ENCODE measurements at regions not wholly inside any gene's neighbourhood (a gene's known extent, or its start where the extent isn't known, plus 50 kb on each side); places are given as distances from the start of the nearest gene placed in this dataset.

- TF ChIP-seq CTCF (IDR thresholded peaks at IDR 0.05) (no peak), EP300 (IDR thresholded peaks at IDR 0.05) (no peak), POLR2AphosphoS5 (IDR thresholded peaks at IDR 0.05) (no peak), POLR2A (IDR thresholded peaks at IDR 0.05) (no peak)
- WGBS, 5 donors = 75 to 86% (median 81%) methylated on average over 19 of the region's 19 CpGs
- Histone ChIP-seq H3K27me3 (peaks cover 0 to 21% (median 2%) of the 10 kb centered on the region in 3 donors), H3K4me1 (peaks cover 0 to 6% (median 0%) of the 10 kb centered on the region in 4 donors), H3K4me3 (no peak overlapping the region), H3K27ac (no peak overlapping the region), H3K36me3 (no peaks in the 10 kb centered on the region), H3K9me3 (no peaks in the 10 kb centered on the region)
- intact Hi-C loops (cut with DNase I; ENCODE audit: low total_unique reads) = no loop called here
- DNase-seq = no peak
Measured at GRCh38 chr1:5238351-5239130, 584.1 kb downstream of the AJAP1 start.

- DNase-seq = no peak
- no peaks in the 10 kb centered on the region for H3K36me3 ChIP-seq
- H3K4me1 ChIP-seq = peaks cover 0 to 6% (median 0%) of the 10 kb centered on the region in 4 donors
- peaks cover 0 to 18% (median 2%) of the 10 kb centered on the region in 3 donors for H3K27me3 ChIP-seq
- intact Hi-C loops (cut with DNase I; ENCODE audit: low total_unique reads) = no loop called here
- peaks cover 0 to 11% (median 10%) of the 10 kb centered on the region in 4 donors for H3K9me3 ChIP-seq
- TF ChIP-seq CTCF (IDR thresholded peaks at IDR 0.05) (no peak), POLR2A (IDR thresholded peaks at IDR 0.05) (no peak), EP300 (IDR thresholded peaks at IDR 0.05) (no peak), POLR2AphosphoS5 (IDR thresholded peaks at IDR 0.05) (no peak)
- H3K4me3 ChIP-seq = no peak overlapping the region
- no peak overlapping the region for H3K27ac ChIP-seq
- 67 to 75% (median 69%) methylated on average over 6 of the region's 6 CpGs for WGBS, 5 donors
Measured at GRCh38 chr1:5235355-5235899, 581.0 kb downstream of the AJAP1 start.

- no peaks in the 10 kb centered on the region for H3K4me1 ChIP-seq
- 76 to 97% (median 93%) methylated on average over 1 of the region's 1 CpG for WGBS, 5 donors
- intact Hi-C loops (cut with DNase I; ENCODE audit: low total_unique reads) = no loop called here
Measured at GRCh38 chr1:5232537-5232936, 578.1 kb downstream of the AJAP1 start.

More at GRCh38 chr1:5232537-5232936, 578.1 kb downstream of the AJAP1 start:
- H3K4me3 ChIP-seq = no peak overlapping the region
- H3K9me3 ChIP-seq = peaks cover 0 to 11% (median 10%) of the 10 kb centered on the region in 4 donors
- TF ChIP-seq POLR2A (IDR thresholded peaks at IDR 0.05) (no peak), POLR2AphosphoS5 (IDR thresholded peaks at IDR 0.05) (no peak), CTCF (IDR thresholded peaks at IDR 0.05) (no peak), EP300 (IDR thresholded peaks at IDR 0.05) (no peak)
- no peaks in the 10 kb centered on the region for H3K36me3 ChIP-seq
- DNase-seq = no peak
- no peak overlapping the region for H3K27ac ChIP-seq
- H3K27me3 ChIP-seq = peaks cover 0 to 24% (median 2%) of the 10 kb centered on the region in 3 donors
